ENCODE measurements at regions not wholly inside any gene's neighbourhood (a gene's known extent, or its start where the extent isn't known, plus 50 kb on each side); places are given as distances from the start of the nearest gene placed in this dataset.

GRCh38 chr2:123917241-123917640 lies 107.8 kb upstream of the CNTNAP5 start:
- Mint-ChIP-seq H3K9me3 (peaks cover 7% of the 10 kb centered on the region), H3K36me3 (ENCODE audit: low read depth) (no peaks in the 10 kb centered on the region), H3K4me1 (ENCODE audit: low read depth) (no peaks in the 10 kb centered on the region), H3K27ac (no peak overlapping the region), H3K27me3 (no peaks in the 10 kb centered on the region), H3K4me3 (no peak overlapping the region)
- Histone ChIP-seq H3K9me3 (ENCODE audit: control insufficient read depth in 1 of 2, insufficient read depth in 1 of 2, low read length in 2 of 2) (no peaks in the 10 kb centered on the region), H3K27ac (ENCODE audit: low read depth in 1 of 2, low read length in 2 of 2) (no peak overlapping the region), H3K4me3 (ENCODE audit: low read length) (no peak overlapping the region), H3K27me3 (ENCODE audit: control insufficient read depth in 1 of 2, insufficient read depth in 2 of 2, low read length in 2 of 2) (no peaks in the 10 kb centered on the region), H3K36me3 (ENCODE audit: insufficient read depth, low read length) (no peaks in the 10 kb centered on the region), H3K4me1 (ENCODE audit: insufficient read depth, low read length) (no peaks in the 10 kb centered on the region)
- TF ChIP-seq CTCF (IDR thresholded peaks at IDR 0.05), result no peak
- intact Hi-C loops (cut with DNase I, micrococcal nuclease), result no loop called here
- ChIA-PET POLR2A (no interaction called here), CTCF (no interaction called here)
- ATAC-seq (ENCODE audit: poor library complexity) (no peak), DNase-seq (no peak)

GRCh38 chr2:123928358-123928757 lies 96.7 kb upstream of the CNTNAP5 start:
- Histone ChIP-seq H3K27ac (ENCODE audit: low read depth in 1 of 2, low read length in 2 of 2) (no peak overlapping the region), H3K36me3 (ENCODE audit: insufficient read depth, low read length) (no peaks in the 10 kb centered on the region), H3K9me3 (ENCODE audit: control insufficient read depth in 1 of 2, insufficient read depth in 1 of 2, low read length in 2 of 2) (peaks cover 0 to 5% of the 10 kb centered on the region in 2 experiments), H3K27me3 (ENCODE audit: control insufficient read depth in 1 of 2, insufficient read depth in 2 of 2, low read length in 2 of 2) (no peaks in the 10 kb centered on the region), H3K4me1 (ENCODE audit: insufficient read depth, low read length) (no peaks in the 10 kb centered on the region), H3K4me3 (ENCODE audit: low read length) (no peak overlapping the region)
- DNase-seq, result no peak
- TF ChIP-seq CTCF (IDR thresholded peaks at IDR 0.05), result no peak
- H3K36me3 Mint-ChIP-seq (ENCODE audit: low read depth), result no peaks in the 10 kb centered on the region
- H3K4me3 Mint-ChIP-seq, result no peak overlapping the region
- H3K27me3 Mint-ChIP-seq, result no peaks in the 10 kb centered on the region
- no peak overlapping the region for H3K27ac Mint-ChIP-seq
- no peak for ATAC-seq (ENCODE audit: poor library complexity)
- intact Hi-C loops (cut with DNase I, micrococcal nuclease), result no loop called here
- H3K9me3 Mint-ChIP-seq, result peaks cover 9% of the 10 kb centered on the region
- ChIA-PET CTCF (interaction anchor here (1.0 kb wide), 1 partner anchor 38 kb away, joined by 3 read pairs; no protein-coding TSS in a partner anchor), POLR2A (no interaction called here)
- no peaks in the 10 kb centered on the region for H3K4me1 Mint-ChIP-seq (ENCODE audit: low read depth)

DNA sequence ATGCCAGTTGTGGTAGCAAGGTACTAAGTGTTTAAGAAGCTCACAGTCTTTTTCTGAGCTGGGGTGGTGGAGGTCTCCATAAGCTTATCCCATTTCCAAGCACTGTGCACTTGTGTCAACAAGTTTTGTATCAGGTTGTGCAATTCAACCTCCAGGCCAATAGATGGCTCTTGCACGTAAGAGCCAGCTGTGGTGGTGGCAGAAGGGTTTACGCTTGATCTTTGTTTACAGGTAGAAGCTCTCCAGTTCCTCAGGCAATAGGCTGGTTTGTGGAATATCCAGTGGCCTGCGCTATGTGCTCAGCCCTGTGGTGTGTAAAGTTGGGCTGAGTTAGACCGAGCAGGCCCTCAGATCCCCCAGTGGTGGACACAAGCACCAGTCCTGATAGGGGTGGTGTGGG lies 89.7 kb upstream of the CNTNAP5 start:
- no peaks in the 10 kb centered on the region for H3K4me1 Mint-ChIP-seq (ENCODE audit: low read depth)
- H3K36me3 ChIP-seq (ENCODE audit: insufficient read depth, low read length), result no peaks in the 10 kb centered on the region
- CTCF ChIA-PET, result no interaction called here

More for the DNA sequence above, 89.7 kb upstream of the CNTNAP5 start:
- POLR2A ChIA-PET, result no interaction called here
- Mint-ChIP-seq H3K4me3 (no peak overlapping the region), H3K27me3 (no peaks in the 10 kb centered on the region), H3K27ac (no peak overlapping the region), H3K36me3 (ENCODE audit: low read depth) (no peaks in the 10 kb centered on the region), H3K9me3 (peaks cover 7% of the 10 kb centered on the region)
- H3K27ac ChIP-seq (ENCODE audit: low read depth in 1 of 2, low read length in 2 of 2), result no peak overlapping the region
- no peak overlapping the region for H3K4me3 ChIP-seq (ENCODE audit: low read length)
- DNase-seq (no peak), ATAC-seq (ENCODE audit: poor library complexity) (no peak)
- no peak for TF ChIP-seq CTCF (IDR thresholded peaks at IDR 0.05)
- H3K27me3 ChIP-seq (ENCODE audit: control insufficient read depth in 1 of 2, insufficient read depth in 2 of 2, low read length in 2 of 2), result no peaks in the 10 kb centered on the region
- intact Hi-C loops (cut with DNase I, micrococcal nuclease), result no loop called here
- H3K9me3 ChIP-seq (ENCODE audit: control insufficient read depth in 1 of 2, insufficient read depth in 1 of 2, low read length in 2 of 2), result no peaks in the 10 kb centered on the region
- no peaks in the 10 kb centered on the region for H3K4me1 ChIP-seq (ENCODE audit: insufficient read depth, low read length)
